NT2/D1 (cell line): ENCODE measurements at regions not wholly inside any gene's neighbourhood (a gene's known extent, or its start where the extent isn't known, plus 50 kb on each side); places are given as distances from the start of the nearest gene placed in this dataset.

ENCODE experiments used
- YY1 ChIP-seq: IDR thresholded peaks from 2 replicates; pipeline ENCODE4 v1.6.1; 2011; ENCODE audit not compliant: insufficient read length, insufficient read depth
- ZNF274 ChIP-seq: IDR thresholded peaks from 2 replicates; pipeline ENCODE4 v1.6.1; 2011; ENCODE audit warnings: mild to moderate bottlenecking, low read depth, low read length

DNA sequence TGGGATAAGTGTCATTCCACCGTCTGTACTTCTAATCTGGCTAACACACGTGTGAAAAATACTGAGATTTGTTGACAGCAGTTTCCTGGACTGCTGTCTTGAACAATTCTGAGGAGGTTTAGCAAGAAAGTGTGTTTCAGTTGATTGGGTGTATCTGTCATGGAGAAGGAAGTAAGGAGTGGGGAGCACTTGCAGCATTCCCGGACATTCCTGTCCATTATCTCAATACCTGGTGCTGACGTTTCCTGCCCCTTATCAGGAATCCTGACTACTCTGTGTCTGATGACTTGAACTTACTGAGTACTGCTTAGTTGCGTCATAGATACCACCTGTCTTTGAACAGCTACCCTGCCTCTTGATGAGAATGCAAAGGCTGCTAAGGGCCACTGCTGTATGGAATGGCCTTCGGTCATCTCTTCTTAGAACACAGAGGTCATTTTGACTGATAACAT, 72.0 kb upstream of the VKORC1L1 start:
- TF ChIP-seq YY1 (no peak), ZNF274 (no peak)
